Pulmonary artery endothelial cell (primary cell): ENCODE measurements at regions not wholly inside any gene's neighbourhood (a gene's known extent, or its start where the extent isn't known, plus 50 kb on each side); places are given as distances from the start of the nearest gene placed in this dataset.

Source experiments
- DNase-seq: peaks from one replicate; pipeline ENCODE4 v3.0.0-alpha.2; 2011; ENCODE audit warnings: low read depth, low spot score

DNA sequence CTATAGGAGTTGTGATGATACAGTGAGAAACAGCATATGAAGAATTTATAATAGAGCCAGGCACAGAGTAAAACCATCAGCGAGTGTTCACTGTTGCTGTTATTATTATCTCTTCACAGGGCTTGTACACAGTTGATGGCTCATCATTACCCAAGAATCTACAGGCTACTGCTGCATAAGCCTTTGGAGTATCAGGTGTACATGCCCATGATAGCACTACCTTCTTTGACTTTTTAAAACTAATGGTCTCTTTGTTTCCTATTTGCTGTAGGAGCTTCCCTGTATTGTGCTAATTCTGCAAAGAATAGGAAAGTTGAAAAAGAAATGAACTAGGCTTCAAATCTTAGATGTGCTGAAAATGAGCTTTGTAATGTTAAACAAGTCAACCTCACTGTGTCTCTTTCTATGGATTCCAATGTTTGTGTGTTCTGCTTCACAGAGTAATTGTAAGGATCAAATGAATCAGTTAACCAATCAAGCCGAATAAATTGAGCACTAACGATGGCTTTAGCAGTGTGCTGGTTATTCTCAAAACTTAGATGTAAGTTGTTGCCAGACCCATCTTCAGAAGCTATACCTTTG lies 138.8 kb downstream of the TUSC7 start:
- no peak for DNase-seq

DNA sequence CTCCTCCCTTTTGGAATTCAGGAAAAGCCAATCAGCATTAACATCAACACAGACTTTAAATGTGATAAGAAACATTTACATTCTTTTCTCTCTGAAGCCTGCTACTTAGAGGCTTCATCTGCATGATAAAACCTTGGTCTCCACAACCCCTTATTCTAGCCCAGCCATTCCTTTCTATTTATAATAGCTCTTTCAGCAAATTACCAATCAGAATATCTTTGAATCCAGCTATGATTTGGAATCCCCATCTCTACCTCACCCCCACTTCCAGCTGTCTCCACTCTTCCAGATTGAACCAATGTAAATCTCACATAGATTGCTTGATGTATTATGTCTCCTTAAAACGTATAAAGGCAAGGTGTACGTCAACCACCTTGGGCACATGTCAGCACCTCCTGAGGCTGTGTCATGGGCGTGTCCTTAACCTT lies 139.7 kb downstream of the TUSC7 start:
- no peak for DNase-seq

DNA sequence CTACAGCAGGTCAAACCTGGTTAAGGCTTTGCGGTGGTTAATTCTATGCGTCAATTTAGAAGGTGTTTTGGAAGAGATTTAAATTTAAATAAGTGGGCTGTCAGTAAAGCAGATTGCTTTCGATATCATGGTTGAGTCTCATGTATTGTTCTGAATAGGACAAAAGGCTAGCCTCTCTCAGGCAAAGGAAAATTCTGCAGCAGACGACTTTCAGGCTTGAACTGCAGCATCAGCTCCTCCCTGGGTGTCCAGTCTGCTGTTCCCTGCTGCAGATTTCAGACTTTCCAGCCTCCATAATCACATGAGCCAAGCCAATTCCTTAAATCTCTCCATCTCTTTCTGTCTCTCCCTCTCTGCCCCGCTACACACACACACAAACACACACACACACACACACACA lies 143.2 kb downstream of the TUSC7 start:
- no peak for DNase-seq

DNA sequence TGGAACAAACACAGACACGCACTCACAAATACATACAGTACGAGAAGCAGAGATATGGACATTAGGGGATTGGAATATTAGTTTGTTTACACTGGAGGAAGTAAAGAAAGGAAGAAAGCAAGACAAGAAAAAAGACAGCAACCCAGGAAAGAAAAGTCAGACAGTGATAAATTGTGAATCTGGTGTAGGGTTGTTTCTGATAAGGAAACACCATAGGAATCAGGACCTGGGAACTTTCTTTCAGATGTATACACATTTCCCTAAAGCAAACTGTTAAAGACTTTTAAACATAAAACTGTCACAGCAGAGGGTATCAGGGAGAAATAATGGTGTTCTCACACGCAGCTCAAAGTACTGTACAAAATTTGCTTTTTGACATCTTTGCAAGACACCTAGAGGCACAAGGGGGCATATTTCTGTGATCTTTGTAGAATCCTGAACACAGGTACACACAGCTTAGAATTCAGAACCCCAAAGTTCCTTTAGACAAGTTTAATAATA lies 153.7 kb downstream of the TUSC7 start:
- no peak for DNase-seq

DNA sequence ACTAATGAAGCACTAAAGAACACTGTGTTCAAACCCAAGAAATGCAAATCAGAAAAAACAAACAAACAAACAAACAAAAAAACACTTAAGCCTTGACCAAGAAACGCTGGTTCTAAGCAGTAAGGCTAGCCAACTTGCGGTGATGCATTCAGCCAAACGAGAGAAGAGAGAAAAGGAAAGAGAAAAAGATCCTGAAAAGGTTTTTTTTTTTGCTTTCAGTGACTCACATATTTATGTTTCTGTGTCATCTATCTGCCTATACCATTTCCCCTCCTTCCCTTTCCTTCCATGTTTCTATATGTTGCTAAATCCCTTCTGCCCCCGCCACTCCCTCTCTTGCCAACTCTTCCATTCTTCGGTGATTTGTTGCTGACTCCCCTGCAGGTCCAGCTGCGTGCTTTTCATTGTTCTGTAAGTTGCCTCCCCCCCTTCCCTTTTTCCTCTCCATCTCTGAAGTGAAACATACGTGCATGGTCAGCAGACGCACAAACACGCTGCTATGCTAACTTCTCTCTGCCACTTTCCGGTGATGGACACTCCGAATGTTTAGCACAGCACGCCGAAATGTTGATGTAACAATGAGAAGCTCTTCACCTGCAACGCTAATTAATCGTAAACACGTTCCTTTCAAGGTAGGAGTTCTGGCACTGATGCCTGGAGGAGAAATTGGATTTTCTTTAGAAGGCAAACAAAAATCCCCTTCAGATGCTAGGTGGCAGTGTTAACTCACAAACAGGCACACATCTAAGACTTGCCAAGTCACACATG lies 154.4 kb downstream of the TUSC7 start:
- DNase-seq, result peak; percentile 33

DNA sequence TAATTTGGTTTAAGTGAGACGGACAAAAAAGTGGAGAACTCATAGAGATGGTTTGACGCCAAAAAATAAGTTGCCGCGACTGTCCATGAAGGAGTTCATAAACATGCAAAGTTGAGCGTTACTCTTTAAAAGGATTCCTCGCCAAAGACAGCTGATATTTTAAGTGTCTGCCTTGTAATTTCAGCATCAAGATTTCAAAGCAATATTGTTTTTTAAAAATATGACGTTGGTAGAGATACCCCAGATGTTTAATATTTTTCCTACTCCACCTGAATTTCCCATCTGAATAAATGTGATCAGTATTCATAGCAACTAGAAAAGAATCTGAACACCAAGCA lies 155.0 kb downstream of the TUSC7 start:
- DNase-seq, result no peak

DNA sequence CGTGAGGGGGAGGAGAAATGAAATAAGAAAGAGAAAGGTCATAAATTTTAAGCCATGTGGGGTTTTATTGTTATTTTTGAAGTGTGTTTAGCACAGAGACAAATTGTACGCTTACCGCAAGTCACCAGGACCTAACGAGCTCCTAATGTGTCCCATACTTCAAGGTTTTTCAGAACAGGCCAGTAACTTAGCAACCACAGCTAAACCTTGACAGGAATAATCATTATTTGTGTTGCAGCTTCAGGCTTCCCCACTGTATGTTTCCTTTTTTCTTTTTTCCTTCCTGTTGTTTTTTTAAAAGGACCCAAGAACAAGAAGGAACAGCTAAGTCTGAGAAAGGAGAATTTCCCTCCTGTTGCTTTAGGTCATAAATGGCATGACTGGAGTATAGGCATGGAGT lies 160.8 kb downstream of the TUSC7 start:
- no peak for DNase-seq

DNA sequence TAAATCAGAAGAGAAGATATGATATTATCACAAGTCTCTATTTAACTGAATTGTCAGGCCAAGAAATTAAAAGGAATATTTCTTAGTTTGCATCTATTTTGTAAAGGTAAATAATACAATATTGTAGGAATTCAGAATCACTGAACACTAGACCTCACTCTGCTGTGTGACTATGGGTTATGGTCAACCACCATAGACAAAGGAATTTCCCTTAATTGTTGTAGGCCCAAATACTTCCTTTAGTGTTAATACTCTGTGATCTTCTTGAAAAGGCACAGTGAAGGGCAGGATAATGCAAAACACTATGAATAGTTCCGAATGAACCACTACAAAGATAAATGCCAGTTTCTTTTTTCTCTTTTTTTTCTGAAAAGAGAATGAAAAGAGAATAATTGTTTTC lies 162.3 kb downstream of the TUSC7 start:
- DNase-seq, result no peak

DNA sequence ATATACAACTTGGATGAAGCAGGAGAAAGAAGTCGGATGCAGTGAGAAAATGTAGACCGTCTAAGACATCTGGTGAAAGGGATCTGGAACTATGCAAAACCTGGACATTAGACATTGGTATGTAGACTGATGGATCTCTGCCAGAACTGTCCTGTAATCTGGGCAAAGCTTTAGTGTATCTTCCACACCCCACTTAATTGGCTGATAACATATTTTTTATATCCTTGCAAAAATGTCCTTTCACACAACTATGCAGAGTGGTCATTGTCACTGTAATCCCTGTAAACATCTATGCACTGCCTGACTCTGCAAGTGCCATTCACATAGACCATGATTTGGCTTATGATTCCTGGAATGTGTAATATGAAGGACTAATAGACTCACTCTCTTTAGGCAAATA lies 163.1 kb downstream of the TUSC7 start:
- no peak for DNase-seq

DNA sequence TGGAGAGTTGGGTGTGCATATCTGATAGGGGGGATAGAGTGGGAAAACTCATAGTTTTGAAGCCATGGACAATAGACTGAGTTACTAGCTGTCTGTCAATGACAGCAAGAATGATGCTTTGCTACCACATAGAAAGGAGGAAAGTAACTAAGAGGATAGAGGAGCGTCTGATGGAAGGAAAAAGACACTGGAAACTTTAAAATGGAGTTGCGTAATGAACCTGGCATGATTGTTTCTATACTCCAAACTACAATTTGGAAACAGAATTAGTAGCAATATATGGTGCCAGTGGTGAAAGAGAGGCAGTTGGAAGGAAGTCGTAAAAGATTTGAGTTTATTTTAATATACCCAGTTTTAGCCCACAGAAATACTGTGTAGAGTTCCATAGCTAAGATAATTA lies 163.6 kb downstream of the TUSC7 start:
- no peak for DNase-seq

DNA sequence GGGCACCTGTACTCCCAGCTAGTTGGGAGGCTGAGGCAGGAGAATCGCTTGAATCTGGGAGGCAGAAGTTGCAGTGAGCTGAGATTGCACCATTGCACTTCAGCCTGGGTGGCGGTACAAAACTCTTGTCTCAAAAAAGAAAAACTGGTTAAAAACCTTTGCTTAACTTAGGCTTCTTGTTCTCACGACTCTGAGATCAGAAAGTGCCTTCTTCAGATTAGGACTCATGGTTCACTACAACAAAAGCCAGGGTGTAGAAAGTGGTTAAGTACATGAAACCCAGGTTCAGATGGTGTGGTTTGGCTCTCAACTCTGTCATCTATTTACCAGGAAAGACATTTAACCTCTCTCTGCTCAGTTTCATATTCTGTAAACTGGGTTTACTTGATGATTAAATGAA lies 168.4 kb downstream of the TUSC7 start:
- no peak for DNase-seq

DNA sequence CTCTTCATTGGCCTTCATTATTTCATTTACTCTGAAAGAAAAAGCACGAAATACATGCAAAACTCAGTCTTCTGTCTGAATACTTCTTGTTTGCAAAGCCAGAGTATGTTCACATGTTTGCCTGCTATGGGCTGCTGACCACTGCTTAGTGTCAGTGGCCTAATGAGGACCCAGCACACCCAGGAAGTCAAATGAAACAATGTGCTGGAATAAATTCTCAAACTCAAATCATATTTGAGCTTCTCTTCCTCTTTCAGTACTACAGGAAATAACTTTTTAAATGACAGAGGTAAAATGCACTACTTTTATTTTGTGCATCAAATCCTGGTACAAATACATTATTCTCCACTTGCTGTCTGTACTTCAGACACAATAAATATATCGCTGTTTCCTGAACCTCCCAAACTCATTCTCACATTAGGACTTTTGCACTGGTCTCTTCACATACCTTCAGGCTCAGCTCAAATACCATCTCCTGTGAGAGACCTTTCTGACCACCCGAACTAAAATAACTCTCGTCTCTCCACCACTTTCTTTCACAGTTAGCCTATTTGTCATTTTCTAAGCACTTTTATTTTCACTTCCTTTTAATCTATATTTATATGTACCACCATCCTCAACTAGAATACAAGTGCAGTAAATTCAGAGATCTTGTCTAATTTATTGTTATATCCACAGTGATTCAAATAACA lies 176.8 kb downstream of the TUSC7 start:
- DNase-seq, result no peak

DNA sequence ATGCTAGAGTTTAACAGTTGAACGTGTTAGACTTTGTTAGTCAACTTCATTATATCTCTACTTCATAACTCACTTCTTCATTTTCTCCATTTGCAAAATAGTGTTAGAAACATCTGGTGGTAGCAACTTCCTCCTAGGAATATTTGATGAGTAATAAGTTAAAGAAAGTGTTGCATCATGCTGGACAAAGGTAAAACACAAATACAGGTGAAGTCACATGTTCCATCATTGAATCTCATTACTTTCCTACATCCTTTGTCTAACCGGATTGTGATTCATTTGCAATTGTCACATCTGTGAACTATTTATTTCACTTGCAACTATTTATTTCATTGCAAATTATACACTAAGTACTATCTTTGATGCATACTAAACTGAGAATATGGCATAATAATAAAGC lies 186.5 kb downstream of the TUSC7 start:
- no peak for DNase-seq

DNA sequence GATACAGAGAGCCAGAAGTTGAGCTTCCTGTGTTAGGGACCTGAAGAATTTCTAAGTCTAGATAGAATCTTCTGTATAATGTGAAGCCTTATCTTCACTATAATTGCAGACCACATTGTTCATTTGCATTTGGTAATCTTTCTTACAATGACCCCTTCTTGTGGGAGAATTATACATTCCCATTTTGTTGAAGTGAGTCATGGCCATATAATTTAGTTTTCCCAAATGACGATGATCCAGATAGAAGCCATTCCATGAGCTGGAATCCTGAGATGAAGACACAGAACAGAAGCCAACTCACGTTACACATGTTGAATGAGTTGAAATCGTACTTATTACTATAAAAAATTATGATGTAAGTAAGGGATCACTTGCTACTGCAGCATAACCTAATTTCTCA lies 187.8 kb downstream of the TUSC7 start:
- no peak for DNase-seq

DNA sequence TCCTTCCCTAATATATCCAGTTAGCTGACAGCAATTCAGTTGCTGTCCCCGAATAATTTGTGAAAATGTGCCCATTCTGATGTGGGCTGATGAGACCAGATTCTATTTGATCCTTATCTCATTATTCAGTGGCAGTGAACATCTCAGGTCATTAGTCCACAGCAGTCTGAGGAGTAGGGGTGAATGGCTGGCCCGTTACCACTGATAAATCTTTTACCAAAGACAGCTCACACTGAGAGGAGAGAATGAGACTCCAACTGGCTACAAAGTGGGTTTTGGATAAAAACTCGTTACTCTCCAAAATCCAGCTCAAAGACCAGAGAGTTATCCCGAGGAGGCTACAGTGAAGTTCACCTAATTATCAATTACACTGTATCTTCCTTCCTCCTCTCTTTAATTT lies 189.7 kb downstream of the TUSC7 start:
- DNase-seq, result no peak

DNA sequence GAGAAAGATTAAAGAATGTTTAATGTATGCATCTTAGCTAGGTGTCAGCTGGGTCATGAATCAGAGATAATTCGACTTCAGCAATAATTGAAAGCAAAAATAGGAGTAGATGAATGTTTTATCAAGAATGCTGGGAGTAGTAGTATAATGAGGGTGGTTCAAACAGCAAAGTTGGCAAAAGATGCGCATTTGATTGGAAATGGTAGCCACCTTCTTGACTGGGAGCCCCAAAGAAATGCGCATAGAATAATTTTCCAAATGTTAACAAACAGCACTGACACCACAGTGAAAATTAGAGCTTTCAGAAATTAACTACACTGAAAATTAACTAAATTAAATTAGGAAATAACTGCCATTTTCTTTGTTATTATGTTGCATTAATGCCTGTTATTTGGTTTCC lies 195.8 kb downstream of the TUSC7 start:
- DNase-seq, result no peak

DNA sequence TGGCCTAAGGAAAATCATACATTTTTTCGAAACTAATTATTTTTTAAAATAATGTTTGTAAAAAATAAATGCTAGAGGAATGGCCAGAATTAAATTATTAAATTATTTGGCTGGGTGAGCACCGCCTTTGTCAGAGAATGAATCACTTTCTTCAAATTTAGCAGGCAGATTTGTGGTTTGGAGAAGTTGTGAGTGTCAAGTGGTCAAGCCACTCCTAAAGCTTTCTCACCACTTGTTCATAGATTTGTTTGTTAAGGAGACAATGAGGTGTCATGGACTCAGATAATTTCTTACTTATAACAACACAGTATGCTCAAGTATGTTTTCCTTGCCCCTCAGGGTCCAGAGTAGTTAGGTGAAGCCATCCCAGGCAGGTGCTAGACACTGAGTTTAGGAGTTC lies 196.2 kb downstream of the TUSC7 start:
- DNase-seq, result no peak

DNA sequence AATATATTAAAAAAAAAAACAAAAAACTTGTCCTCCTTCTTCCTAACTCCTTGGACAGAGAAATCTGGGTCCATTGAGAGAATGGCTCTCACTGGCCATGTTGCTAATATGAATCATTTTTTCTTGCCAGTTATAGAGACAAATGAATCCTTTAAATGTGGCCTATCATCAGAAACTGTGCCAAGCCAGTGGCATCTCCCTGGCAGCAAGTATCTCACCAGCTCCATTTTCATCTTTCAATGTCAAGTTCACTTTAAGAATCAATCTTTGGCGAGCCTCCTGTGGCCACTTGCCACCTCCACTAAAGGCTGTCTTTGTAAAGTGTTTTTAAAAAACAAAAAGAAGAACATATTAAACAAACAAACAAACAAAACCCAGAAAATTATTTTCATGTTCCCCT lies 202.5 kb downstream of the TUSC7 start:
- DNase-seq, result no peak

DNA sequence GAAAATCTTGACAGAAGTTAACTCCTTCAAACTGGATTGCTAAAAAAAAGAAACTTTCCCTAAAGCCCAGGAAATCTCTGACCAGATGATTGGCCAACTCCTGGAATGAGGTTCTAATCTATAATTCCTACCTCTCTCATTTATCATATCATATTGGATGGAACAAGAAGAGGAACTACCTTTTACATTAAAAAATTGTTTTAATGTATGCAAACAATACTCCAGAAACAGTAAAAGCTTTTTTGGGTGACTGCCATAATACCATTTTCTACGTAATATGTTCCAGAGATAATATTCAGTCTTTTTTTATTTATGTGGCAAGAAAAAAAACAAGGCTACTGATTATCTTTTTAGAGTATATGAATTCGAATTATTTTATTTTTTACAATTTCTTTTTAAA lies 204.4 kb downstream of the TUSC7 start:
- no peak for DNase-seq

DNA sequence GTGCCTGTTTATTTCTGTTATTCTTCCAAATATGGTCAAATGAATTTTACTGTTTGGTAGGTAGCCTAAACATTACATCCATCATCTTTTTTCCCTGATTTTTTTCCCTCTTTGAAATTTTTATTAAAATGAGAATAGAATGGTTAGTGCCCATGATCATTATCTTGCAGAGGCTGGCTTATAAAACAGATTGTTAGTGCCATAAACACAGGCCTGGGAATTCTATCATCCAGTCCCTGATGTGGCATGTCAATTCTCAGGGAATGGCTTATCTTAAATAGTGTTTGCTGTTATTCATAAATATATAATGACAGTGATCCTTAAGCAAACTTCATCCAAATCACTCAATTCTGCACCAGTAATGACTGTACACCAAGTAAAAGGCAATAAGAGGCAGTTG lies 207.3 kb downstream of the TUSC7 start:
- no peak for DNase-seq

DNA sequence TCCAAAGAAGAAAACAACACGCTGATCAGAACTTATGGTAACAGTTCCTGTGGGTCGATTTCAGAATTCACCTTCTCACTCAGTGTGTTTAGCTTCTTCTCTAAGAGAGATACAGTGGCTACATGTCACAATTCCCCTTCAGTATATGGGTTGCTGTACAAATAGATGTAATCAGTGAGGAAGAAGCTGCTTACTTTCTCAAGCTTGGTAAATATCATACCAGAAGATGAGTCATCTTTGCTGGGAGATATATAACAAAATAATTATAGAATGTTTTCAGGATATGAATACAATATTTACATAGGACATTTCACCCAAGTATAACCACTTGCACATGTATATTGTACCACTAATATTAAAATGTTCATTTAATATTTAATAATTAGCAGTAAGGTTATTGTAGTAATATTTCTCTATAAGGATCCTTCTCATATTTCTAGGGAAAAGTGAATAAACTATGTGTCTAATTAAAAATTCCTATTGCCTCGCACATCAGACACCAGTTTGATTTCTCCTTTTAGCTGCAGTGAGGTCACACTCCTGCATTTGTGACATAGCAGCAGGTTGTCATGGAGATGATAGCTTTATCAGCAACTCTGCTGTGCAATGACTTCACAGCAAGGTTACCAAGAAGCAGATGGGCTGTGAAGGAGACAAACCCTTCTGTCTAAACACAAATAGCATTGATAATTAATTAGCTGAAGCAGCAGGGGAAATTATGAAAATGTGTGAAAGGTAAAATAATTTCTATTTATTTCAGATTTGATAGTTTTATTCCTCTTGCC lies 211.4 kb downstream of the TUSC7 start:
- no peak for DNase-seq

DNA sequence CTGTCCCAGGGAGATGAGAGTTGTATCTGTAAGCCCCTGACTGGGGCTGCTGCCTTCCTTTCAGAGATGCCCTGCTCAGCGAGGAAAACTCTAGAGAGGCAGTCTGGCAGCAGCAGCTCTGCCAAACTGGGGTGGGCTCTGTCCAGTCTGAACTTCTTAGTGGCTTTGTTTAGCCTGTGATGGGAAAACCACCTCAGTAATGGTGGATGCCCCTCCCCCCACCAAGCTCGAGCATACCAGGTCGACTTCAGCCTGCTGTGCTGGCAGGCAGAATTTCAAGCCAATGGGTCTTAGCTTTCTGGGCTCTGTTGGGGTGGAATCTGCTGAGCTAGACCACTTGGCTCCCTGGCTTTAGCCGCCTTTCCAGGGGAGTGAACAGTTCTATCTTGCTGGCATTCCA lies 218.3 kb downstream of the TUSC7 start:
- no peak for DNase-seq
